ENCODE measurements at regions not wholly inside any gene's neighbourhood (a gene's known extent, or its start where the extent isn't known, plus 50 kb on each side); places are given as distances from the start of the nearest gene placed in this dataset.

GRCh38 chr2:167504061-167504460 is 615.8 kb downstream of the XIRP2 start:
- no peak for ATAC-seq (ENCODE audit: poor library complexity)
- no peak for DNase-seq
- intact Hi-C loops (cut with DNase I) = no loop called here

GRCh38 chr2:167501618-167502017 is 613.3 kb downstream of the XIRP2 start:
- intact Hi-C loops (cut with DNase I) = no loop called here
- DNase-seq (no peak), ATAC-seq (ENCODE audit: poor library complexity) (no peak)

GRCh38 chr2:167493862-167494261 is 605.6 kb downstream of the XIRP2 start:
- DNase-seq = no peak
- ATAC-seq (ENCODE audit: poor library complexity) = no peak
- intact Hi-C loops (cut with DNase I) = no loop called here

GRCh38 chr2:167492486-167492885 is 604.2 kb downstream of the XIRP2 start:
- ATAC-seq (ENCODE audit: poor library complexity) (no peak), DNase-seq (no peak)
- intact Hi-C loops (cut with DNase I) = no loop called here

GRCh38 chr2:167491788-167492187 is 603.5 kb downstream of the XIRP2 start:
- intact Hi-C loops (cut with DNase I) = no loop called here
- ATAC-seq (ENCODE audit: poor library complexity) (no peak), DNase-seq (no peak)

GRCh38 chr2:167490455-167490854 is 602.2 kb downstream of the XIRP2 start:
- ATAC-seq (ENCODE audit: poor library complexity) (no peak), DNase-seq (no peak)
- intact Hi-C loops (cut with DNase I) = no loop called here

- DNase-seq = no peak
- intact Hi-C loops (cut with DNase I) = no loop called here
- no peak for ATAC-seq (ENCODE audit: poor library complexity)
Measured at GRCh38 chr2:167489325-167489724, 601.0 kb downstream of the XIRP2 start.

GRCh38 chr2:167487728-167488127 is 599.4 kb downstream of the XIRP2 start:
- ATAC-seq (ENCODE audit: poor library complexity) = no peak
- DNase-seq = no peak
- intact Hi-C loops (cut with DNase I) = no loop called here

GRCh38 chr2:167484875-167485274 is 596.6 kb downstream of the XIRP2 start:
- intact Hi-C loops (cut with DNase I) = no loop called here
- DNase-seq = no peak
- ATAC-seq (ENCODE audit: poor library complexity) = no peak

GRCh38 chr2:167480986-167481309 is 592.7 kb downstream of the XIRP2 start:
- ATAC-seq (ENCODE audit: poor library complexity) (no peak), DNase-seq (no peak)
- intact Hi-C loops (cut with DNase I) = no loop called here

GRCh38 chr2:167480232-167480985 is 592.1 kb downstream of the XIRP2 start:
- no peak for ATAC-seq (ENCODE audit: poor library complexity)
- no peak for DNase-seq
- intact Hi-C loops (cut with DNase I) = no loop called here

- no peak for DNase-seq
- intact Hi-C loops (cut with DNase I) = no loop called here
Measured at GRCh38 chr2:167478196-167478595, 589.9 kb downstream of the XIRP2 start.

GRCh38 chr2:167475791-167476190 is 587.5 kb downstream of the XIRP2 start:
- intact Hi-C loops (cut with DNase I) = no loop called here
- DNase-seq (no peak), ATAC-seq (ENCODE audit: poor library complexity) (no peak)

More at GRCh38 chr2:167478196-167478595, 589.9 kb downstream of the XIRP2 start:
- no peak for ATAC-seq (ENCODE audit: poor library complexity)

GRCh38 chr2:167471734-167472133 is 583.5 kb downstream of the XIRP2 start:
- DNase-seq (no peak), ATAC-seq (ENCODE audit: poor library complexity) (no peak)
- intact Hi-C loops (cut with DNase I) = no loop called here

- DNase-seq = no peak
- intact Hi-C loops (cut with DNase I) = no loop called here
- no peak for ATAC-seq (ENCODE audit: poor library complexity)
Measured at GRCh38 chr2:167471332-167471731, 583.1 kb downstream of the XIRP2 start.

GRCh38 chr2:167462379-167462778 is 574.1 kb downstream of the XIRP2 start:
- ATAC-seq (ENCODE audit: poor library complexity) = no peak
- no peak for DNase-seq
- intact Hi-C loops (cut with DNase I) = no loop called here

GRCh38 chr2:167454036-167454435 is 565.8 kb downstream of the XIRP2 start:
- intact Hi-C loops (cut with DNase I) = no loop called here
- ATAC-seq (ENCODE audit: poor library complexity) (no peak), DNase-seq (no peak)

GRCh38 chr2:167451496-167452289 is 563.4 kb downstream of the XIRP2 start:
- intact Hi-C loops (cut with DNase I) = no loop called here
- DNase-seq (no peak), ATAC-seq (ENCODE audit: poor library complexity) (no peak)

- intact Hi-C loops (cut with DNase I) = no loop called here
- DNase-seq (no peak), ATAC-seq (ENCODE audit: poor library complexity) (no peak)
Measured at GRCh38 chr2:167450364-167450763, 562.1 kb downstream of the XIRP2 start.

GRCh38 chr2:167440382-167440781 is 552.1 kb downstream of the XIRP2 start:
- intact Hi-C loops (cut with DNase I) = no loop called here
- DNase-seq (no peak), ATAC-seq (ENCODE audit: poor library complexity) (no peak)

Data from Right ventricle myocardium superior (tissue), 1 donor.